HCT116 (cell line): ENCODE measurements at regions not wholly inside any gene's neighbourhood (a gene's known extent, or its start where the extent isn't known, plus 50 kb on each side); places are given as distances from the start of the nearest gene placed in this dataset.

Source experiments
- ATAC-seq: fragments of 200-7000 bp; cut with Tn5 transposase; 2 replicates; pipeline ENCODE4 v1.9.1; 2020; ENCODE audit warnings: mild to moderate bottlenecking, moderate library complexity
- BruUV-seq: library from RNA; stranded (reverse); fragments of 400-500 nt; replicated peaks from 2 replicates; lab custom pipeline; 2021; lab: Mats Ljungman, UMichigan
- CTCF ChIA-PET: fragments of 300-600 bp; sonication (Branson Sonifier 250); formaldehyde crosslinking; loops from one replicate; lab custom pipeline; 2021; ENCODE audit warnings: antibody characterized with exemption; lab: Charles Lee
- POLR2A ChIA-PET: fragments of 300-600, 350-600 bp; sonication (Branson Sonifier 250); formaldehyde crosslinking; loops from one replicate; lab custom pipeline; 2021; ENCODE audit warnings: antibody characterized with exemption; lab: Charles Lee
- RAD21 ChIA-PET, 2 experiments: fragments of 300-600 bp; sonication (Branson Sonifier 250); formaldehyde crosslinking; loops; one replicate each; lab custom pipeline; 2023; ENCODE audit warnings: low total read pairs in 2 of 2; ENCODE audit not compliant: uncharacterized antibody in 2 of 2, unreplicated experiment in 2 of 2, low non-redundant PET in 1 of 2; lab: Charles Lee
- DNase-seq: peaks from one replicate; pipeline ENCODE4 v3.0.0-alpha.2; 2010; ENCODE audit warnings: low read depth, low spot score
- H2AFZ ChIP-seq: fragments of 200-600 bp; shearing (Covaris generic), sonication (generic); 2 replicates; pipeline ENCODE4 v1.6.1; 2017; ENCODE audit warnings: low read depth, mixed run types, mixed read lengths, antibody characterized with exemption, low read length; ENCODE audit not compliant: poor library complexity, severe bottlenecking
- H3K27ac ChIP-seq: 2 replicates; pipeline ENCODE4 v1.5.1; 2012; ENCODE audit warnings: low read depth, low read length
- H3K27me3 ChIP-seq: fragments of 200-600 bp; sonication (generic); 2 replicates; pipeline ENCODE4 v1.6.1; 2016; ENCODE audit warnings: mixed run types, low read length, mixed read lengths; ENCODE audit not compliant: insufficient read depth
- H3K36me3 ChIP-seq, 2 experiments: fragments of 200-500 bp in 1 of 2; fragments of 200-600 bp in 1 of 2; sonication (Bioruptor generic) in 1 of 2; sonication (generic) in 1 of 2; 2 replicates each; pipeline versions ENCODE4 v1.5.1 to v1.6.1; 2014 to 2016; ENCODE audit warnings: low read length in 2 of 2, inconsistent platforms in 1 of 2, mixed read lengths in 1 of 2, mixed run types in 1 of 2; ENCODE audit not compliant: insufficient read depth in 2 of 2, control insufficient read depth in 1 of 2
- H3K4me1 ChIP-seq, 2 experiments: fragments of 200-600 bp in 1 of 2; sonication (generic) in 1 of 2; 2 replicates each; pipeline versions ENCODE4 v1.5.1 to v1.6.1; 2012 to 2017; ENCODE audit warnings: low read length in 2 of 2, inconsistent platforms in 1 of 2, mild to moderate bottlenecking in 1 of 2, mixed read lengths in 1 of 2, mixed run types in 1 of 2, moderate library complexity in 1 of 2; ENCODE audit not compliant: insufficient read depth in 2 of 2, control insufficient read depth in 1 of 2
- H3K4me2 ChIP-seq: fragments of 200-600 bp; sonication (generic); 2 replicates; pipeline ENCODE4 v1.6.1; 2017; ENCODE audit warnings: mixed run types, low read length, mixed read lengths
- H3K4me3 ChIP-seq, 2 experiments: fragments of 200-600 bp in 1 of 2; sonication (generic) in 1 of 2; replicated peaks in 1 of 2; 2 replicates each; pipeline ENCODE4 v1.5.1; 2011 to 2016; ENCODE audit warnings: low read length in 2 of 2, control low read depth in 1 of 2, low read depth in 1 of 2, mild to moderate bottlenecking in 1 of 2, mixed read lengths in 1 of 2, mixed run types in 1 of 2
- H3K79me2 ChIP-seq: fragments of 200-600 bp; sonication (generic); 2 replicates; pipeline ENCODE4 v1.6.1; 2017; ENCODE audit warnings: mild to moderate bottlenecking, mixed run types, low read length, moderate library complexity, mixed read lengths; ENCODE audit not compliant: insufficient read depth
- H3K9ac ChIP-seq: fragments of 200-600 bp; sonication (generic); 2 replicates; pipeline ENCODE4 v1.6.1; 2016; ENCODE audit warnings: low read length, mixed read lengths
- H3K9me2 ChIP-seq: fragments of 200-600 bp; sonication (generic), shearing (Covaris generic); 2 replicates; pipeline ENCODE4 v1.6.1; 2017; ENCODE audit warnings: mixed run types, mild to moderate bottlenecking, moderate library complexity; ENCODE audit not compliant: insufficient read depth
- H3K9me3 ChIP-seq, 2 experiments: fragments of 200-500 bp in 1 of 2; fragments of 200-600 bp in 1 of 2; sonication (Bioruptor generic) in 1 of 2; sonication (generic) in 1 of 2; 2 replicates each; pipeline ENCODE4 v1.6.1; 2014 to 2017; ENCODE audit warnings: low read length in 2 of 2, mixed read lengths in 2 of 2, inconsistent platforms in 1 of 2, low read depth in 1 of 2, mild to moderate bottlenecking in 1 of 2, mixed run types in 1 of 2, moderate library complexity in 1 of 2; ENCODE audit not compliant: control insufficient read depth in 1 of 2, insufficient read depth in 1 of 2
- H4K20me1 ChIP-seq: fragments of 200-600 bp; sonication (generic), shearing (Covaris generic); 2 replicates; pipeline ENCODE4 v1.6.1; 2017; ENCODE audit warnings: mixed run types, mild to moderate bottlenecking, moderate library complexity; ENCODE audit not compliant: insufficient read depth
- ATF3 ChIP-seq: IDR thresholded peaks from 2 replicates; pipeline ENCODE4 v1.6.1; 2012
- CEBPB ChIP-seq: IDR thresholded peaks from 2 replicates; pipeline ENCODE4 v1.6.1; 2012; ENCODE audit warnings: low read depth
- EZH2 ChIP-seq: fragments of 200-600 bp; sonication (generic); IDR thresholded peaks from 2 replicates; pipeline ENCODE4 v1.6.1; 2017; ENCODE audit warnings: antibody characterized with exemption, mixed run types
- POLR2AphosphoS5 ChIP-seq: IDR thresholded peaks from 2 replicates; pipeline ENCODE4 v1.6.1; 2011; ENCODE audit warnings: mild to moderate bottlenecking, low read depth, low read length, moderate library complexity
- SIN3A ChIP-seq: IDR thresholded peaks from 2 replicates; pipeline ENCODE4 v1.6.1; 2012; ENCODE audit warnings: low read depth
- SRF ChIP-seq: IDR thresholded peaks from 2 replicates; pipeline ENCODE4 v1.6.1; 2012; ENCODE audit warnings: low read depth
- YY1 ChIP-seq: IDR thresholded peaks from 2 replicates; pipeline ENCODE4 v1.6.1; 2011; ENCODE audit warnings: low read length, low read depth, moderate library complexity, mild to moderate bottlenecking; ENCODE audit not compliant: insufficient replicate concordance; ENCODE audit errors: extremely low read depth
- ZBTB33 ChIP-seq: IDR thresholded peaks from 2 replicates; pipeline ENCODE4 v1.6.1; 2011; ENCODE audit warnings: mild to moderate bottlenecking, low read length, moderate library complexity; ENCODE audit not compliant: insufficient replicate concordance; ENCODE audit errors: extremely low read depth
- intact Hi-C: fragments of 100-400 bp; cut with micrococcal nuclease; formaldehyde crosslinking; loops from 2 replicates; pipeline ENCODE4 v1.10.0; 2022

GRCh38 chr14:28953973-28954372, 187.4 kb downstream of the FOXG1 start:
- H3K27ac ChIP-seq, result no peak overlapping the region
- no peak overlapping the region for H3K4me2 ChIP-seq
- no peak overlapping the region for H3K4me3 ChIP-seq
- no peak overlapping the region for H3K9ac ChIP-seq
- H3K36me3 ChIP-seq, result no peaks in the 10 kb centered on the region
- no peak overlapping the region for H2AFZ ChIP-seq
- intact Hi-C loops, result no loop called here
- DNase-seq (no peak), ATAC-seq (no peak)
- H4K20me1 ChIP-seq, result no peaks in the 10 kb centered on the region
- H3K4me1 ChIP-seq, result no peaks in the 10 kb centered on the region
- TF ChIP-seq SRF (no peak), ATF3 (no peak), ZBTB33 (no peak), SIN3A (no peak), EZH2 (no peak), CEBPB (no peak), POLR2AphosphoS5 (no peak), YY1 (no peak)
- ChIA-PET RAD21 (no interaction called here), POLR2A (no interaction called here), CTCF (no interaction called here)
- no peaks in the 10 kb centered on the region for H3K27me3 ChIP-seq
- no peaks in the 10 kb centered on the region for H3K9me2 ChIP-seq
- no peaks in the 10 kb centered on the region for H3K79me2 ChIP-seq
- BruUV-seq, result no TSS peak
- H3K9me3 ChIP-seq, result peaks cover 0 to 13% of the 10 kb centered on the region in 2 experiments; a peak in 2 of 4 replicates
